ENCODE measurements at regions not wholly inside any gene's neighbourhood (a gene's known extent, or its start where the extent isn't known, plus 50 kb on each side); places are given as distances from the start of the nearest gene placed in this dataset.

DNA sequence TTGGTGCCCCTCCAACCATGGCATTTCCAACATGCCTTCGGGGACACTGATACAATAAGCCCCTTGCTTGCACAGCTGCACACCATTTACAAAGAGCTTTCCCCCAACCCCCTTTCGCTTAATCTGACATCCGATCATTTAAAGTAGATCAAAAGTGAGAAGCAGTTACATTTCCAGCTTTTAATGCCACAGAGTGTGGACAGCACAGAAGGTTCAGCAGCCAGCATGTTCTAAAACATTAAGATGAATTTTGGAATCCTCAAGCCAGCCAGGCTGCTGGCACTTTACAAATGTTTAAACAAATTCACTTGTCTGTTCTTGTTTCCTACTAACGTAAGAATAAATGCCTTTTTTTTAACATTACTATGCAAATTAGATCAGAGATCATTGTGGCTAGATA, 284.4 kb upstream of the LDB2 start:
- TF ChIP-seq CTCF (conservative IDR thresholded peaks at IDR 0.05; ENCODE audit: low read length) (no peak), EZH2phosphoT487 (IDR thresholded peaks at IDR 0.05; ENCODE audit: borderline replicate concordance) (no peak)
- H3K4me1 ChIP-seq (ENCODE audit: insufficient read depth, low read length, poor library complexity, severe bottlenecking): no peaks in the 10 kb centered on the region
- H3K27me3 ChIP-seq (ENCODE audit: insufficient read depth, low read length, poor library complexity, severe bottlenecking): no peaks in the 10 kb centered on the region
- H3F3A ChIP-seq (ENCODE audit: low read depth): no peaks in the 10 kb centered on the region
- no peak overlapping the region for H3K4me3 ChIP-seq (ENCODE audit: low read length, poor library complexity, severe bottlenecking)
- no peaks in the 10 kb centered on the region for H3K36me3 ChIP-seq (ENCODE audit: insufficient read depth, low read length)
- H4K20me1 ChIP-seq (ENCODE audit: insufficient read depth, low read length, poor library complexity, severe bottlenecking): no peaks in the 10 kb centered on the region
- no peak overlapping the region for H3K4me2 ChIP-seq (ENCODE audit: low read depth, low read length, poor library complexity, severe bottlenecking)
- H3K9me3 ChIP-seq (ENCODE audit: insufficient read depth, low read depth, low read length): no peaks in the 10 kb centered on the region
- H3K79me2 ChIP-seq (ENCODE audit: insufficient read depth, low read length): no peaks in the 10 kb centered on the region
- no peak overlapping the region for H2AFZ ChIP-seq (ENCODE audit: low read length)
- no peaks in the 10 kb centered on the region for H3K9me2 ChIP-seq (replicated peaks; ENCODE audit: low read depth, low read length)
- no peak overlapping the region for H3K9ac ChIP-seq (ENCODE audit: low read depth, low read length, poor library complexity, severe bottlenecking)

- H3K9me3 ChIP-seq (ENCODE audit: insufficient read depth, low read depth, low read length): no peaks in the 10 kb centered on the region
- H3K9me2 ChIP-seq (replicated peaks; ENCODE audit: low read depth, low read length): no peaks in the 10 kb centered on the region
- H3K27me3 ChIP-seq (ENCODE audit: insufficient read depth, low read length, poor library complexity, severe bottlenecking): no peaks in the 10 kb centered on the region
- H3K36me3 ChIP-seq (ENCODE audit: insufficient read depth, low read length): no peaks in the 10 kb centered on the region
- H3K79me2 ChIP-seq (ENCODE audit: insufficient read depth, low read length): no peaks in the 10 kb centered on the region
- no peak overlapping the region for H3K4me2 ChIP-seq (ENCODE audit: low read depth, low read length, poor library complexity, severe bottlenecking)
- no peak overlapping the region for H3K4me3 ChIP-seq (ENCODE audit: low read length, poor library complexity, severe bottlenecking)
- H3F3A ChIP-seq (ENCODE audit: low read depth): no peaks in the 10 kb centered on the region
- H3K9ac ChIP-seq (ENCODE audit: low read depth, low read length, poor library complexity, severe bottlenecking): no peak overlapping the region
- H4K20me1 ChIP-seq (ENCODE audit: insufficient read depth, low read length, poor library complexity, severe bottlenecking): no peaks in the 10 kb centered on the region
- TF ChIP-seq CTCF (conservative IDR thresholded peaks at IDR 0.05; ENCODE audit: low read length): no peak
- no peak for TF ChIP-seq EZH2phosphoT487 (IDR thresholded peaks at IDR 0.05; ENCODE audit: borderline replicate concordance)
- no peak overlapping the region for H2AFZ ChIP-seq (ENCODE audit: low read length)
- H3K4me1 ChIP-seq (ENCODE audit: insufficient read depth, low read length, poor library complexity, severe bottlenecking): no peaks in the 10 kb centered on the region
These were observed 276.3 kb upstream of the LDB2 start for GRCh38 chr4:17174751-17175150.

- H3K9me3 ChIP-seq (ENCODE audit: insufficient read depth, low read depth, low read length): no peaks in the 10 kb centered on the region
- TF ChIP-seq CTCF (conservative IDR thresholded peaks at IDR 0.05; ENCODE audit: low read length) (no peak), EZH2phosphoT487 (IDR thresholded peaks at IDR 0.05; ENCODE audit: borderline replicate concordance) (no peak)
- H3F3A ChIP-seq (ENCODE audit: low read depth): no peaks in the 10 kb centered on the region
- H3K27me3 ChIP-seq (ENCODE audit: insufficient read depth, low read length, poor library complexity, severe bottlenecking): no peaks in the 10 kb centered on the region
- no peak overlapping the region for H3K4me3 ChIP-seq (ENCODE audit: low read length, poor library complexity, severe bottlenecking)
- no peaks in the 10 kb centered on the region for H3K4me1 ChIP-seq (ENCODE audit: insufficient read depth, low read length, poor library complexity, severe bottlenecking)
- no peak overlapping the region for H2AFZ ChIP-seq (ENCODE audit: low read length)
- no peak overlapping the region for H3K9ac ChIP-seq (ENCODE audit: low read depth, low read length, poor library complexity, severe bottlenecking)
- H3K9me2 ChIP-seq (replicated peaks; ENCODE audit: low read depth, low read length): no peaks in the 10 kb centered on the region
- H4K20me1 ChIP-seq (ENCODE audit: insufficient read depth, low read length, poor library complexity, severe bottlenecking): no peaks in the 10 kb centered on the region
- H3K4me2 ChIP-seq (ENCODE audit: low read depth, low read length, poor library complexity, severe bottlenecking): no peak overlapping the region
- H3K36me3 ChIP-seq (ENCODE audit: insufficient read depth, low read length): no peaks in the 10 kb centered on the region
- no peaks in the 10 kb centered on the region for H3K79me2 ChIP-seq (ENCODE audit: insufficient read depth, low read length)
These were observed 274.9 kb upstream of the LDB2 start for GRCh38 chr4:17173300-17173699.

Measured in Loucy (cell line).